WTC11 (cell line): ENCODE measurements at regions not wholly inside any gene's neighbourhood (a gene's known extent, or its start where the extent isn't known, plus 50 kb on each side); places are given as distances from the start of the nearest gene placed in this dataset.

Experiments used
- CDX4 ChIP-seq: fragments of 250-450 bp; sonication (Bioruptor Pico); IDR thresholded peaks from 2 replicates; pipeline ENCODE4 v1.9.0; 2021; ENCODE audit warnings: moderate library complexity, mild to moderate bottlenecking, inconsistent platforms, borderline replicate concordance
- CREB1 ChIP-seq: sonication (generic); formaldehyde crosslinking; IDR thresholded peaks from 2 replicates; pipeline ENCODE4 v1.8.0; 2023; ENCODE audit warnings: mild to moderate bottlenecking, missing genetic modification reagents
- CTCF ChIP-seq: fragments of 200-600 bp; IDR thresholded peaks from 2 replicates; pipeline ENCODE4 v1.8.0; 2022; ENCODE audit warnings: antibody characterized with exemption
- E2F5 ChIP-seq: sonication (generic); formaldehyde crosslinking; IDR thresholded peaks from 2 replicates; pipeline ENCODE4 v1.8.1; 2022; ENCODE audit warnings: mild to moderate bottlenecking, moderate library complexity, missing genetic modification reagents
- FOXP1 ChIP-seq: sonication (generic); formaldehyde crosslinking; IDR thresholded peaks from 2 replicates; pipeline ENCODE4 v1.8.0; 2022; ENCODE audit warnings: missing genetic modification reagents, mild to moderate bottlenecking, moderate library complexity, borderline replicate concordance
- GABPB1 ChIP-seq: sonication (generic); formaldehyde crosslinking; IDR thresholded peaks from 2 replicates; pipeline ENCODE4 v1.8.1; 2023; ENCODE audit warnings: mild to moderate bottlenecking, missing genetic modification reagents
- MAX ChIP-seq: sonication (generic); formaldehyde crosslinking; IDR thresholded peaks from 2 replicates; pipeline ENCODE4 v1.8.0; 2022; ENCODE audit warnings: mild to moderate bottlenecking, missing genetic modification reagents
- NFYB ChIP-seq: sonication (generic); formaldehyde crosslinking; conservative IDR thresholded peaks from 2 replicates; pipeline ENCODE4 v1.8.0; 2022; ENCODE audit warnings: low read depth, missing genetic modification reagents
- SP1 ChIP-seq: sonication (generic); formaldehyde crosslinking; conservative IDR thresholded peaks from 2 replicates; pipeline ENCODE4 v1.8.1; 2022; ENCODE audit warnings: missing genetic modification reagents
- USF2 ChIP-seq: sonication (generic); formaldehyde crosslinking; IDR thresholded peaks from 2 replicates; pipeline ENCODE4 v1.8.1; 2023; ENCODE audit warnings: mild to moderate bottlenecking, missing genetic modification reagents, moderate library complexity
- ZNF423 ChIP-seq: fragments of 250-450 bp; sonication (Bioruptor Pico); IDR thresholded peaks from 2 replicates; pipeline ENCODE4 v2.1.2; 2022; ENCODE audit warnings: mild to moderate bottlenecking, moderate library complexity

GRCh38 chr2:20914771-20915170 is 91.9 kb upstream of the LDAH start:
- TF ChIP-seq FOXP1 (CRISPR knock-in tag) (no peak), MAX (CRISPR knock-in tag) (no peak), CTCF (no peak), ZNF423 (CRISPR knock-in tag) (no peak), E2F5 (no peak), CDX4 (CRISPR knock-in tag) (no peak), GABPB1 (no peak), SP1 (CRISPR knock-in tag) (no peak), USF2 (CRISPR knock-in tag) (no peak), NFYB (CRISPR knock-in tag) (no peak), CREB1 (no peak)
